Endothelial cell of umbilical vein (primary cell): ENCODE measurements at regions not wholly inside any gene's neighbourhood (a gene's known extent, or its start where the extent isn't known, plus 50 kb on each side); places are given as distances from the start of the nearest gene placed in this dataset.

Experiments used
- BruUV-seq: library from RNA; stranded (reverse); fragments of 400-500 nt; replicated peaks from 2 replicates; lab custom pipeline; 2021; lab: Mats Ljungman, UMichigan
- CTCF ChIA-PET: fragments of 300-600, 350-600 bp; sonication (Branson Sonifier 250); formaldehyde crosslinking; loops from one replicate; lab custom pipeline; 2021; ENCODE audit warnings: antibody characterized with exemption, inconsistent platforms; lab: Charles Lee
- POLR2A ChIA-PET: fragments of 300-600, 350-600 bp; sonication (Branson Sonifier 250); formaldehyde crosslinking; loops from one replicate; lab custom pipeline; 2021; ENCODE audit warnings: antibody characterized with exemption, inconsistent platforms; lab: Charles Lee
- DNase-seq: peaks from one replicate; pipeline ENCODE4 v3.0.0-alpha.2; 2011; ENCODE audit warnings: low read depth, low spot score
- FAIRE-seq: peaks from 2 replicates; lab custom pipeline; 2011; peaks lifted over from hg19 to GRCh38; lab: Jason Lieb, UNC
- H2AFZ ChIP-seq: 2 replicates; pipeline ENCODE4 v1.6.0; 2012; ENCODE audit warnings: low read depth, low read length, control low read depth, inconsistent platforms
- H3K27ac ChIP-seq: 2 replicates; pipeline ENCODE4 v1.5.1; 2011; ENCODE audit warnings: low read depth, mild to moderate bottlenecking, control low read depth, low read length, moderate library complexity; ENCODE audit not compliant: insufficient read depth
- H3K27me3 ChIP-seq, 2 experiments: 2 replicates each; pipeline versions ENCODE4 v1.6.0 to v1.6.1; 2011; ENCODE audit warnings: low read length in 2 of 2, mixed read lengths in 1 of 2; ENCODE audit not compliant: control insufficient read depth in 2 of 2, insufficient read depth in 2 of 2
- H3K36me3 ChIP-seq, 2 experiments: 2 replicates in 1 of 2; 3 replicates in 1 of 2; pipeline ENCODE4 v1.5.1; 2011; ENCODE audit warnings: low read length in 2 of 2, mild to moderate bottlenecking in 1 of 2, moderate library complexity in 1 of 2; ENCODE audit not compliant: control insufficient read depth in 2 of 2, insufficient read depth in 2 of 2; ENCODE audit errors: extremely low read depth in 1 of 2
- H3K4me1 ChIP-seq: 3 replicates; pipeline ENCODE4 v1.5.1; 2011; ENCODE audit warnings: mild to moderate bottlenecking, low read length; ENCODE audit not compliant: control insufficient read depth, insufficient read depth; ENCODE audit errors: extremely low read depth
- H3K4me2 ChIP-seq: 2 replicates; pipeline ENCODE4 v1.6.1; 2011; ENCODE audit warnings: low read length, control low read depth, mixed read lengths; ENCODE audit not compliant: insufficient read depth
- H3K4me3 ChIP-seq, 3 experiments: fragments of 200-600 bp in 1 of 3; sonication (generic), shearing (Covaris generic) in 1 of 3; replicated peaks in 1 of 3; 2 replicates each; pipeline ENCODE4 v1.5.1; 2011 to 2016; ENCODE audit warnings: control low read depth in 3 of 3, low read length in 3 of 3, mild to moderate bottlenecking in 2 of 3, inconsistent platforms in 1 of 3, low read depth in 1 of 3, moderate library complexity in 1 of 3; ENCODE audit not compliant: insufficient read depth in 1 of 3
- H3K79me2 ChIP-seq: 2 replicates; pipeline ENCODE4 v1.6.0; 2012; ENCODE audit warnings: low read length, inconsistent platforms; ENCODE audit not compliant: control insufficient read depth, insufficient read depth
- H3K9ac ChIP-seq: replicated peaks from 2 replicates; pipeline ENCODE3; 2011; ENCODE audit warnings: low read length, control low read depth; ENCODE audit not compliant: insufficient read depth; ENCODE audit errors: extremely low read depth
- H3K9me1 ChIP-seq: replicated peaks from 3 replicates; pipeline ENCODE4 v1.6.0; 2011; ENCODE audit warnings: mild to moderate bottlenecking, low read length; ENCODE audit not compliant: control insufficient read depth, insufficient read depth; ENCODE audit errors: extremely low read depth
- H3K9me3 ChIP-seq: replicated peaks from 2 replicates; pipeline ENCODE4 v1.5.1; 2012; ENCODE audit warnings: low read length, inconsistent platforms; ENCODE audit not compliant: control insufficient read depth, insufficient read depth
- H4K20me1 ChIP-seq: replicated peaks from 2 replicates; pipeline ENCODE3; 2011; ENCODE audit warnings: mild to moderate bottlenecking, low read length; ENCODE audit not compliant: control insufficient read depth, insufficient read depth; ENCODE audit errors: extremely low read depth
- EZH2 ChIP-seq: IDR thresholded peaks from 2 replicates; pipeline ENCODE4 v1.6.1; 2012; ENCODE audit warnings: borderline replicate concordance, low read depth, mild to moderate bottlenecking, moderate library complexity, low read length, inconsistent platforms; ENCODE audit not compliant: severe bottlenecking
- FOS ChIP-seq: IDR thresholded peaks from 2 replicates; pipeline ENCODE4 v1.6.1; 2011; ENCODE audit warnings: mild to moderate bottlenecking, low read length, moderate library complexity, borderline replicate concordance; ENCODE audit not compliant: insufficient read depth
- MYC ChIP-seq: IDR thresholded peaks from one replicate; pipeline ENCODE4 v1.6.1; 2011; ENCODE audit warnings: mild to moderate bottlenecking, low read depth, low read length
- POLR2A ChIP-seq: IDR thresholded peaks from 2 replicates; pipeline ENCODE4 v1.6.1; 2012; ENCODE audit warnings: low read depth, mild to moderate bottlenecking, control low read depth, low read length
- dilution Hi-C: fragments of 300-500 bp; cut with MboI; formaldehyde crosslinking; loops from one replicate; pipeline ENCODE4 v1.15.0; 2019; ENCODE audit warnings: low sequenced_read_pairs; ENCODE audit not compliant: extremely low pct_ligation_motif_present
- intact Hi-C: fragments of 100-400 bp; cut with micrococcal nuclease; formaldehyde crosslinking; loops from one replicate; pipeline ENCODE4 v1.10.0; 2022
- TF ChIP-seq, protein P1 (sequence below): IDR thresholded peaks from 2 replicates; pipeline ENCODE4 v1.6.1; 2011; ENCODE audit not compliant: insufficient read depth, insufficient read length
- TF ChIP-seq, protein P2 (sequence below), 2 donors: IDR thresholded peaks; 1 replicate in 1 of 2; 2 replicates in 1 of 2; pipeline ENCODE4 v1.5.1; 2011; ENCODE audit warnings: low read length in 2 of 2, mild to moderate bottlenecking in 2 of 2, moderate library complexity in 2 of 2, control low read depth in 1 of 2, inconsistent platforms in 1 of 2, low read depth in 1 of 2; ENCODE audit not compliant: insufficient read depth in 1 of 2; ENCODE audit errors: extremely low read depth in 1 of 2

DNA sequence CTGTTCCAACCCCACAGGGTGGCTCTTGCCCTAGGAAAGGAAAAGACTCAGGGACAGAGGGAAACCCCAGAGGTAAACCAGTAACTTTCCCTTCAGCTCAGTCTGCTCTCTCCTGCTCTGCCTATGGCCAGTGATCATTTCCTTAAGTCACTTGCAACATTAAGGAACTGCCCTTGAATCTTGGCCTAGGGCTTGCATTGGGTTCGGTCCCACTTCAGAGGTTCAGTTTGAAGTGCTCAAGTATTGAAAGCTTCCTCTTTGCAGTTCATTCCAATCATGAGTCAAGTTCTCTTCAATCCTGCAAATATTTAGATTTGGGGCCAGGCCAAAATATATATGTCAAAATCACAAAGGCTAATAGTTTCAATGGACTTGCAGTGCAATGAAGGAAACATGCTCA, 97.7 kb upstream of the IRF2BP2 start:
- CTCF ChIA-PET = interaction anchor here (0.7 to 1.1 kb wide), 4 partner anchors 9 to 110 kb away, joined by 3 to 4 read pairs (median 3); no protein-coding TSS in a partner anchor

More for the DNA sequence above, 97.7 kb upstream of the IRF2BP2 start:
- Histone ChIP-seq H3K4me1 (peaks cover 4% of the 10 kb centered on the region), H3K9ac (no peak overlapping the region), H2AFZ (no peak overlapping the region), H3K4me3 (no peak overlapping the region), H3K27ac (no peak overlapping the region), H3K36me3 (no peaks in the 10 kb centered on the region), H4K20me1 (no peaks in the 10 kb centered on the region), H3K4me2 (no peak overlapping the region), H3K79me2 (no peaks in the 10 kb centered on the region), H3K27me3 (no peaks in the 10 kb centered on the region), H3K9me1 (no peaks in the 10 kb centered on the region), H3K9me3 (no peaks in the 10 kb centered on the region)
- POLR2A ChIA-PET = interaction anchor here (0.7 kb wide), 1 partner anchor 17 kb away, joined by 3 read pairs; no protein-coding TSS in a partner anchor
- peak; percentile 30 for DNase-seq
- no peak for FAIRE-seq
- dilution Hi-C loops (no loop called here), intact Hi-C loops (no loop called here)
- TF ChIP-seq, protein P1, sequence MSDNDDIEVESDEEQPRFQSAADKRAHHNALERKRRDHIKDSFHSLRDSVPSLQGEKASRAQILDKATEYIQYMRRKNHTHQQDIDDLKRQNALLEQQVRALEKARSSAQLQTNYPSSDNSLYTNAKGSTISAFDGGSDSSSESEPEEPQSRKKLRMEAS = no peak
- TF ChIP-seq, protein P2, sequence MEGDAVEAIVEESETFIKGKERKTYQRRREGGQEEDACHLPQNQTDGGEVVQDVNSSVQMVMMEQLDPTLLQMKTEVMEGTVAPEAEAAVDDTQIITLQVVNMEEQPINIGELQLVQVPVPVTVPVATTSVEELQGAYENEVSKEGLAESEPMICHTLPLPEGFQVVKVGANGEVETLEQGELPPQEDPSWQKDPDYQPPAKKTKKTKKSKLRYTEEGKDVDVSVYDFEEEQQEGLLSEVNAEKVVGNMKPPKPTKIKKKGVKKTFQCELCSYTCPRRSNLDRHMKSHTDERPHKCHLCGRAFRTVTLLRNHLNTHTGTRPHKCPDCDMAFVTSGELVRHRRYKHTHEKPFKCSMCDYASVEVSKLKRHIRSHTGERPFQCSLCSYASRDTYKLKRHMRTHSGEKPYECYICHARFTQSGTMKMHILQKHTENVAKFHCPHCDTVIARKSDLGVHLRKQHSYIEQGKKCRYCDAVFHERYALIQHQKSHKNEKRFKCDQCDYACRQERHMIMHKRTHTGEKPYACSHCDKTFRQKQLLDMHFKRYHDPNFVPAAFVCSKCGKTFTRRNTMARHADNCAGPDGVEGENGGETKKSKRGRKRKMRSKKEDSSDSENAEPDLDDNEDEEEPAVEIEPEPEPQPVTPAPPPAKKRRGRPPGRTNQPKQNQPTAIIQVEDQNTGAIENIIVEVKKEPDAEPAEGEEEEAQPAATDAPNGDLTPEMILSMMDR (IDR thresholded peaks at IDR 0.05; ENCODE audit: extremely low read depth in 1 of 2, insufficient read depth in 1 of 2, low read depth in 1 of 2, low read length in 2 of 2) = no peak
- TF ChIP-seq EZH2 (no peak), MYC (no peak), FOS (no peak), POLR2A (no peak)
- BruUV-seq = no TSS peak
